Stomach (tissue), 4 donors: ENCODE measurements at regions not wholly inside any gene's neighbourhood (a gene's known extent, or its start where the extent isn't known, plus 50 kb on each side); places are given as distances from the start of the nearest gene placed in this dataset.

Experiments
- CTCF ChIP-seq, 7 experiments: fragments of 450-650 bp in 4 of 7; fragments of 200-600 bp in 3 of 7; sonication (generic) in 3 of 7; IDR thresholded peaks; one replicate each; pipeline ENCODE4 v1.5.1; 2016 to 2019; ENCODE audit warnings: antibody characterized with exemption in 7 of 7, control low read depth in 2 of 7, mild to moderate bottlenecking in 1 of 7
- EP300 ChIP-seq: sonication (generic); formaldehyde crosslinking; IDR thresholded peaks from one replicate; pipeline ENCODE4 v1.6.1; 2017; ENCODE audit warnings: antibody characterized with exemption
- POLR2A ChIP-seq, 4 donors: fragments of 450-650 bp; IDR thresholded peaks; one replicate each; pipeline ENCODE4 v1.6.1; 2016; ENCODE audit warnings: antibody characterized with exemption in 4 of 4, control low read depth in 2 of 4, mild to moderate bottlenecking in 1 of 4, moderate library complexity in 1 of 4

GRCh38 chr1:217275655-217276398 is 355.1 kb downstream of the GPATCH2 start:
- TF ChIP-seq CTCF (IDR thresholded peaks at IDR 0.05), result no peak
- TF ChIP-seq POLR2A (IDR thresholded peaks at IDR 0.05), result no peak
- no peak for TF ChIP-seq EP300
